C4-2B (cell line): ENCODE measurements at regions not wholly inside any gene's neighbourhood (a gene's known extent, or its start where the extent isn't known, plus 50 kb on each side); places are given as distances from the start of the nearest gene placed in this dataset.

Source experiments
- CTCF ChIP-seq: fragments of 450-650 bp; conservative IDR thresholded peaks from 2 replicates; pipeline ENCODE4 v1.5.1; 2017; ENCODE audit warnings: mild to moderate bottlenecking
- ZFX ChIP-seq: fragments of 450-650 bp; IDR thresholded peaks from 2 replicates; pipeline ENCODE4 v1.6.1; 2017

GRCh38 chr2:147492471-147492870 is 352.4 kb upstream of the ACVR2A start:
- TF ChIP-seq CTCF (no peak), ZFX (no peak)
